ENCODE measurements at regions not wholly inside any gene's neighbourhood (a gene's known extent, or its start where the extent isn't known, plus 50 kb on each side); places are given as distances from the start of the nearest gene placed in this dataset.

DNA sequence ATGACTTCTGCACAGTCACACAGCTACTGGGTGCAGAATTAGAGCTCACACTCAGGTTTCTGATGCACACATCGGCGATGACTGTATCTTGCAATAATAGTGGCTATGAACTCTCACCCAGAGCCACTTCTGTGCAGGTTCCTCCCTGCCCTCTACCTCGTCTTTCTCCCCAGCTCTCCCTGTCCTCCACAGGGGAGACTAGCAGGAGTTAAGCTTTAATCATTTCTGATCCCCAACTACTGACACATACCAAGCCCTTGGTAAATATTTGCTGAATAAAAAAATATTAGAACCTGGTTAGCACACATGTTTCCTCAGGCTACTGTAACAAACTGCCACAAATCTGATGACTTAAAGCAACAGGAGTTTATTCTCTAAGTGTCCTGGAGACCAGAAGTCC lies 222.7 kb upstream of the FOXA2 start:
- intact Hi-C loops (cut with DNase I), result no loop called here
- DNase-seq (ENCODE audit: low spot score), result no peak

DNA sequence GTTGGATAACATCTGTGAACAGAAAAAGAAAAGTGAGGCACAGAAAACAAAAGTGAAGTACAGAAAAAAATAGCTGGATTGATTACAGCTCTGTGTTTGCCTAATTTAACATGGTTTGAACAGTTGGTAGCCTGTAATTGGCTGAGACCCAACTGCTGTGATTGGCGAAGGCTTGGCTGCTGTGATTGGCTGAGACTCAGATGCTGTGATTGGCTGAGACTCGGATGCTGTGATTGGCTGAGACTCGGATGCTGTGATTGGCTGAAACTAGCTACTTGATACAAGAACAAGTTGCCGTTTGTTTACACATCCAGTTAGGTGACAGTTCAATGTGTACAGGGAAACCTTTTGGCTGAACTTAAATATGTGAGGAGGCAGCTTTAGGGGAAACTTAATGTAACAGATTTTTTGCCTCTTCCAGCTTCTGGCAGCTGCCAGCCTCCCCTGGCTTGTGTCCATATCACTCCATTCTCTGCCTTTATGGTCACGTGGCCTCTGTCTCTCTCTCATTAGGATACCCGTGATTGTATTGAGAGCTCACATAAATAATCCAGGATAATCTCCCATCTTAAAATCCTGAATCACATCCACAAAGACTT lies 223.4 kb upstream of the FOXA2 start:
- intact Hi-C loops (cut with DNase I), result no loop called here
- DNase-seq (ENCODE audit: low spot score), result no peak

DNA sequence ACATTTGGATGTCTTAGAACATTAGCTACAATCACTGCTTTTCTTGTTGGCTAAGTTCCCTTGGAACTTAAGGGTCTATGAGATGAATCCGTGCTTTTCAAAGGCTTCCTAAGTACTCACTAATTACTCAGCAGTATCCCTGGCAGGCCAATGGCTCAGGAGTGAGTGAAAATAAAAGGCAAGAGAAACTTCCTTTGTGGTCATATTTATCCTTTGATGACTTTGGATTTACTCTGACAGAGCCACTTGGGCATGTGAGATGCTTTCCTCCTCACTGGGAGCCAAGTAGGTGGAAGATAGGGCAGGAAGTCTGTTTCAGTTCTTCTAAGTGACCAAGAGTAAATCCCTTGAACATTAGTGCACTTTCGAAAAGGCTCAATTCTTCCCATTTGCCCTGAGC lies 224.3 kb upstream of the FOXA2 start:
- no peak for DNase-seq (ENCODE audit: low spot score)
- intact Hi-C loops (cut with DNase I), result no loop called here

DNA sequence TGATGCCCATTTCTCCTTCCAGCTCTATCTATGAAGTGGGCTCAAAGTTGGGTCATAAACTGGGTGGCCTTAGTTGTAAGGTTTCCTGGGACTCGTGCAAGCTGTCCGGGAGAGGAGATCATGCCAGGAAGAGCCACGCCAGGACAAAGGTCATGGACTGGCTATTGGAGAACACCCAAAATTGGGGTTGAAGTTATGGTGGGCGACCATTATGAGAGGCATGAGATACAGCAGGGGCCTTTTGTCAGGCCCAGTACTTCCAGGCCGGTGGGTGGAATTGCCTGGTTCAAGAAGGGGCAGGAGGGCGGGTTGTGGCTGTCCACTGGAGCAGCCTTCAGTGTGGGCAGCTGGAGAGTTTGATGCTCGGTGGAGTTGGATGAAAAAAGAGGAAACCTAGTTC lies 225.1 kb upstream of the SSTR4 start:
- intact Hi-C loops (cut with DNase I), result no loop called here
- DNase-seq (ENCODE audit: low spot score), result no peak

DNA sequence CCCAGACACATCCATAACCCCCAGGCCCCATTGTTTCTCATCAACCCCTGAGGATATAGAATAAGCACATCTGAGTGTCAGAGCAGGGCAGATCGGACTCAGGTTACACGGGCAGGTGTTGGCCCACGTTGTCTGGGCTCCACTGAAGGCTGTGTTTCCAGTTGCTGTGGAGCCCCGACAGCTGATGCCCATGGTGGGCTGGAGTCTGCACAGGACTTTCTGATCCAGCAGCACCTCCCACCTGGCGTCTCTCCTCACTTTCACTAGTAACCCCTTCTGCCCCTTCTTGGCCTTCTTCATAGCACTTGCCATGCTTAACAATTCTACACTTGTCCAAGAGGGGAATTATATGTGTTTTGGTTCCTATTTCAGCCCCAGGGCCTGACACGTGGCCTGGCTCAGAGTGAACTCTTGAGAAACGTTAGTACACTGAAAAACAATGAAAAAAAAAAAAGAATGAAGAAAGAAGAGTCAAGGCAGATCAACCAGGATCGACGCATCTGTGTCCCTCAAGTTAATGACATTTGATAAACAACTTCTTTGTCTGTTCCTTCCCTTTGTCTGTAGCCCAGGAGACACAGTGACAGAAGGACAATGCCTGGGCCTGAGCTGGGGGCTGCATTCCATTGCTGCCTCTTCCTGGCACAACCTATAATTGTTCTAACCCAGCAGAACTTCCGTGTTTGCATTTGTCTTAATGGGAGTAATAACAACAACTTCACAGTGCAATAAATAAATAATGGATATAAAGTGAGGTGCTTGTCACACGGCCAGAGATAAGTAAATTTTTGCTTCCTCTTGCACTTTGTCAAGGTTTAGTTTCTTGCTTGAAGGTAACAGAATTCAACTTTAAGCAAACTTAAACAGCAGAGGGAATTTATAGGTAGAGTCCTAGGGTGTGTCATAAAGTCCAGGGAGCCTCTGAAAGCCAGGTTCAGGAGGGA lies 224.2 kb upstream of the SSTR4 start:
- DNase-seq (ENCODE audit: low spot score), result no peak
- intact Hi-C loops (cut with DNase I), result no loop called here

DNA sequence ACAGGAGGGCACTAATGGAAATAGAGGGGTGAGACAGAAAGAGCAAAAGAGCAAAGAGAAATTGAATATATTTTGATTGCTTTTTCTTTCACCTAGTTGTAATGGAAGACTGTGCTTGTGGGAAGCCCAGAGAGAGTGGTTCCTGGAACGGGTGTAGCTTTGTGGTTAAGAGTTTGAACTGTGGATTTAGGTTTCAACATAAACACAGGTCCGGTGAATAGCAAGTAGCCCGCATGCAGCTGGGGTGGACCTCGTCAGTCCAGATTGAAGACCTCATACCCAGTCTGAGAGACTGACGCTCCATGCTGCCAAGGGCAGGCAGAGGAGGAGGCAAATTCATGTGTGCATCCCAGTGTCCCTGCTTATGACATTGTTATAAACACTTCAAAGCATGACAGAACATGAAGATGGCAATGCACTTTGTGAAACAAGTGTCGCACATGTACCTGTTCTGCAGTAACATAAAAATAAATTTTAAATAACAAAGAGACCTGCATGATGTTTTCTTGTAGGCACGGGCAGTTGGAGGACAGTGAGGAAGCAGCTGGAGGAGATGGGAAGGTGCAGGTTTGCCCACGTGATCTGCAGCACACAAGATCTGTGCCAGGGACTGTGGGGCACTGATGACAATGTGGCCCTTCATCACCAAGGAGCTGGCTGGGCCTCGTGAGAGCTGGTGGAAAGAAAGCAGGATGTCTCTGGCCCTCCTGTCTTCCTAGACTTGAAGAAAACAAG lies 220.5 kb upstream of the SSTR4 start:
- no peak for DNase-seq (ENCODE audit: low spot score)
- intact Hi-C loops (cut with DNase I), result no loop called here

DNA sequence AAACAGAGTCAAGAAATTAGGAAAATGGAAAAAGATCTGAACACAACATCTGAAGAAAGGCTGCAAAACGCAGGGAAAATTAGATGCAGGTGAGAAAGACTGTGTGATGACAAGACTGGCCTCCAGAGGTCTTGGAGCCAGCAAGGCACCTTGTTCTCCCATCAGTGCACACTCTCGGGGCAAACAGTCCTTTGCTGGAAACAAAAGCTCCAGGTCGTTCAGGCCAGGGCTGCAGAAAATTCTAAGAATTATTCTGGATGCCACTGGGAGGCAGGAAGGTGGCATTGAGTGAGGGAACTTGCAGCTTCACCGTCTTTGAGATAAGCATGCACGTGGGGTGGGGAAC lies 219.9 kb upstream of the SSTR4 start:
- intact Hi-C loops (cut with DNase I), result no loop called here
- DNase-seq (ENCODE audit: low spot score), result no peak

DNA sequence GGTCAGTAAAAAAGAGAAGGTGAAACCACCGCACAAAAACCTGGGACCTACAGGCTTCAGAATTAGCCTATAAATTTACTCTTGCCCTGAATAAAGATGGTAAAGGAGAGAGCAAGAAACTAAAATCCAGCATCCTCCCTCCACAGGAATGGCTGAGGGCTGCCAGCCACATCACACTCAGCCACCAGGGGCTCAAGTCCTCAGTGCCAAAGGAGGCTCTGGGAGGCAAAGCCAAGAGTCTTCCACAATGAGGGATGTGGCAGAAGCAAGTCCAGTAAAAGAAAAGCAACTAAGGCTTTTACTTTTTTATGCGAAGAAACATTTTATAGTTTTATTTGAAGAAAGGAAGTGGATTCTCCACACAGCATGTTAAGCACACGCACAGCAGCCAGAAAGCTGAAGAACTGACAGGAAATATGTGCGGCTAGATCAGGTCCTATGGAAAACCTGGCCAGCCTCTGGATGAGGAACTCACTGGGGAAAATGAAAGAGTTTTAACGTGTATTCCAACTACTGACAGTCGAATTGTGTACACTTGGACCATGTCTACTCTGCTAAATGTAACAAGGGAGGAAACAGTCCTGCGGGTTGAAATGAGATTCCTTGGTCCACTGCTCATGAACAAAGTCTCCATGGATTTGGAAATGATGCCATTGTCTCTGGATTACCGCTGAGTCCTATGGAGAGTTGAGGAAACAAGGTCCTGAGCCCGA lies 219.4 kb upstream of the SSTR4 start:
- intact Hi-C loops (cut with DNase I), result no loop called here
- DNase-seq (ENCODE audit: low spot score), result no peak

DNA sequence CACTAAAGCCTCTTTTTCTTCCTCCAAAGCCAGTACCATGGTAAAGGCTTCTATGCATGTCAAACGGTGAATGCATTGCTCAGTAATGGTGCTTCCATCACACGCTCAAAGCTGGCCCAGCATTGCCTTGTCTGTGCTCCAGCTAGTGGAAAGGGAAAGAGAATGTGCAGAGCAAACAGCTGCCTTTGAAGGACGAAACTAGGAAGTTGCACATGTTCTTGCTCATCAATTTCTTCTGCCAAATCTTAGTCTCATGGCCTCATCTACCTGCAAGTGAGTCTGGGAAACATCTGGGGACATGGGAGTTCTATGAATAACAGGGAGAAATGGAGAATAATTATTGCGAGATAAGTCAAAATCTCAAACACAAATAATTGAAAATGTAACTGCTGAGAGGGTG lies 216.5 kb upstream of the SSTR4 start:
- intact Hi-C loops (cut with DNase I), result no loop called here
- no peak for DNase-seq (ENCODE audit: low spot score)

DNA sequence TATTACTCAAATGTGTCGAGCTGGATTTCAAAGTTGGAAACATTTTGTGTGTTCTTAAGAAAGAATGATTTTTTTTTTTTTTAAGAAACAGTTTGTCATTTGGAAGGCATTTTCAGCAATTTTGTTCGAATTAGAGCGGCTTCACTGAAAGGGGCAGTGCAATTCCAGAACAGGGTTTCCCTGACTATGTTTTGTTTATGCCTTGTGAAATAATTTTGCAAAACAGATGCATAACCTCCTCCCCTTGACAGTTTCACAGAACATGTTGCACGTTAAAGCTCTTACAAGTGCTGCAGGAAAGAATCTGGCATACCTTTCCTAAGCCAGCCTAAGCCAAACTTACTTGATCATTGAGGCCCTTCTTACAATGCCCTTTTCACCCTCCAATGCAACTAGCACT lies 216.0 kb upstream of the SSTR4 start:
- intact Hi-C loops (cut with DNase I), result no loop called here
- DNase-seq (ENCODE audit: low spot score), result no peak

DNA sequence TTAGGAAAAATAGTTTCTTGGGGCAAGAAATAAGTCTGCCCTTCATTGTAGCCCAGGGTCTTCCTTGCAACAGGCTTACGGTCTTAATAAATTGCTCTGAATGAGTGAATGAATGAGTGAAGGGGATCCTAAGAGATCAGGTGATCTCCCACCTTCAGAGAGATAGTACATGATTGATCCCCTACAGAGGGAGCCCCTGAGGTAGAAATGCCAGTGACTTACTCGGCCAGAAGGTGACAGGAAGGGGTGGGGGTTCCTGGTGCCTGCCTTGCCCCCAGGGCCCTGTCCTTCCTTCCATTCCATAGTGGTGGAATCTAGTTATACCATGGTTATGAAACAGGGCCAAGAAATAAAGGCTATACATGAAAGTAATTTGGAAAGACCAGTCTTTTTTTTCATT lies 215.3 kb upstream of the SSTR4 start:
- intact Hi-C loops (cut with DNase I), result no loop called here
- DNase-seq (ENCODE audit: low spot score), result no peak

DNA sequence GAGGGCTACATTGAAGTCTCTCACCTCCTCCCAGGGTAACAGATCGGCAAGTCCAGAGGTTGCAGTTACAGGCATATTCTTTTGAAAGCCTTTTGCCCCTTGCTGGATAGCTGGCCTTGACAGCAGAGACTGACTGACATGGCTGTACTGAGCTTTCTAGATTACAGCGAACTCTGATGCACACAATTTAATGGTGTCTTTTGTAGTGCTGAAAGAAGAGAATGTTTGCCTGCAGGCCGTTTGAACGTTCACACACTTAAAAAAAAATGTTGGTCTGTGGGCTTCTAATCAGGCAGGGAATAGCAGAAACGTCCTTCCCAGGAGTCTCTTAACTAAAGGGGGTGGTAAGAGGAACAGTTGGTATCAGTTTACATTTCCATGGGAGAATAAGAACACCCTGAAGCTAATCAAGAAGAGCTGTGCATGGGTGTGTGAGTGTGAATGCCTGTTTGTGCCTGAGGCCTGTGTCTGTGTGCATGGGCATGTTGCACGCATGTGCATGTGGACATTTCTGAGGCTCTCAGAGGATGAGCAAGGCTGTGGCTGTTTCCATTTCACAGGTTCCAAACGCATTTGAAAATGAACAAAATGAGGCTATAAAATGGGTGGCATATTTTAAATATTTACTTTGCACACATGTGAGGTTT lies 213.9 kb upstream of the SSTR4 start:
- intact Hi-C loops (cut with DNase I), result no loop called here
- no peak for DNase-seq (ENCODE audit: low spot score)

DNA sequence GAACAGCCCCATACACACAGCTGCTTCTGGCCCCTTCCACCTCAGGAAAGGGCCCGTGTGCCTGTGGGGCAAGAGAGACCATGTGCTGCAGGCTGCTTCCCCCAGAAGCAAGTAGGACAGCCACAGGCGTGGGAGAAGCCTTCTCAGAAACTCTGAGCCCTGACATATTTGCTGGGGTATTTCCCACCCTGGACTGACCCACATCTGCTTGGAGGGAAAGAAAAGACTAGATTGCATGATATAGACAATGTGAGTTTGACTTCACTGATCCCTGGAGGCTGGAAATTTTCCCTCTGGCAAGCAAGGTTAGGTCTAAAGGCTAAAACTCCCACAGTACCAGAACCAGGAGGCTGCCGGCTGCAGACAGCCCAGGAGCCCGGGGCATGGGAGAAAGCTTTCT lies 213.3 kb upstream of the SSTR4 start:
- intact Hi-C loops (cut with DNase I), result no loop called here
- no peak for DNase-seq (ENCODE audit: low spot score)

DNA sequence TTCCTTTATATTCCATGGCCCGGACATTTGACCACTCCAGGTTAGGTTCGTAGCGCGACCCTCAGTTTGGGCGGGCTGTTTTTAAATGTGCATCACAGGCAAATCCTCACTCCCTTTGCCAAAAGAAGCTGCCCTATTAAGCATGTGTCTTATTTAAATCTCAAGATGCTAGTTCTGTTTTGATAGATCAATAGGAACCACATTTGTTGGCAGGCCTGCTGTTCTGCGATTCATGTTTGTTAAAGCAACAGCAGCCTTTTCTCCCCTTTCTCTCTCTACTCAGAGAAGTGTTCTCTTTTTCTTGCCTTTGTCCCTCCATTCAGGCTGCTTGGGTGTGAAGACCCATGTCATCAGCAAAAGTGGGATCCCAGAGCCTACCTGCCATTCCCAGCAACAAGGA lies 212.0 kb upstream of the SSTR4 start:
- intact Hi-C loops (cut with DNase I), result no loop called here
- no peak for DNase-seq (ENCODE audit: low spot score)

DNA sequence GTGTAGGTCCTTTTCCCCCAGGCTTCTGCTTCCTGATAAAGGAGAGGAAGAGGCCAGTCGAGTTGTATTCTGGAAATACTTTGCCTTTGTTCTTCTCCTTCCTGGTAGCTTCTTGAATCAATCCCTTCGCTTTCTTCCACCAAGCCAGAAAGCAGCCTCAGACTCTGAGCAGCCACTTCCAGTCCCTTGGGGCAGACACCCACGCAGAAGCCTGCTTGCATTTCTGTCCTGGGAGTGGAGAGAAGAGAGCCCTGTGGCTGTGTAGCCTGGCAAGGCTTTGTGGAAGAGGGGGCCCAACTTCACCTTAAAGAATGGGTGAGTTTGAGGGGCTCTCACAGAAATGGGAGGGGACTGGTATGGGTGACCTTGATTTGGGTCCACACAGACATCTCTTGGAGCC lies 211.0 kb upstream of the SSTR4 start:
- intact Hi-C loops (cut with DNase I), result no loop called here
- DNase-seq (ENCODE audit: low spot score), result no peak

DNA sequence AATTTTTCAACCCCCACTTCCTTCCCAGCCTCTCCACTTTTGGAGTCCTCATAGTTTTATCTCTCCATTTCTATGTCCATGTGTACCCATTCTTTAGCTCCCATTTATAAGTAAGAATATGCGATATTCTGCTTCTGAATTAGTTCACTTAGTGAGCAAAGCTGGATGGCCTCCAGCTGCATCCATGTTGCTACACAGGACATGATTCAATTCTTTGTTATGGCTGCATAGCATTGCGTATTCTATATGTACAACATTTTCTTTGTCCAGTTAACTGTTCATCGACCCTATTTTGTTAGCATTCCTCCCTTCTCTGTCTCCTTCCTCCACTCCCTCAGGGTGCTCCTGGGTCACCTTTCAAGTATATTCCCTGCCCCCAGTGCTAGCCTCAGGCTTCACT lies 210.0 kb upstream of the SSTR4 start:
- no peak for DNase-seq (ENCODE audit: low spot score)

DNA sequence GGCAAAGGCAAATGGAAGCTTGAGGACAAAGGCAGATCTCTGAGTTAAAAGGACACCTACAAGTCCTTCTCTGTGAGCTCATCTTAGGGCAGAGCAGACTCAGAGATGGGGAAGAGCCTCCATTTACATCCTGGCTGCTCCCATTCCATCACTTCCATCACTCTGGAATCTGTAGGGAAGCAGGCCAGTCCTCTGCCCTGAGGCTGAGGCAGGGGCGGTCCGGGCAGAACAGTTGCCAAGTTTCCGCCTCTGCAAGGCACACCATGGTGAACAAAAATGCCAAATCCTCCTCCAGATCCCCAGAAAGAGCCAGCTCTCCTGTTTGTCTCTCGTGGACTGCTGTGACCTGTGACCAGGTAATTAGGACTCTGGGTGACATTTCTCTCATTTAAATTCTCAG lies 209.6 kb upstream of the SSTR4 start:
- no peak for DNase-seq (ENCODE audit: low spot score)
- intact Hi-C loops (cut with DNase I), result no loop called here

More for the DNA sequence above, 210.0 kb upstream of the SSTR4 start:
- intact Hi-C loops (cut with DNase I), result no loop called here

DNA sequence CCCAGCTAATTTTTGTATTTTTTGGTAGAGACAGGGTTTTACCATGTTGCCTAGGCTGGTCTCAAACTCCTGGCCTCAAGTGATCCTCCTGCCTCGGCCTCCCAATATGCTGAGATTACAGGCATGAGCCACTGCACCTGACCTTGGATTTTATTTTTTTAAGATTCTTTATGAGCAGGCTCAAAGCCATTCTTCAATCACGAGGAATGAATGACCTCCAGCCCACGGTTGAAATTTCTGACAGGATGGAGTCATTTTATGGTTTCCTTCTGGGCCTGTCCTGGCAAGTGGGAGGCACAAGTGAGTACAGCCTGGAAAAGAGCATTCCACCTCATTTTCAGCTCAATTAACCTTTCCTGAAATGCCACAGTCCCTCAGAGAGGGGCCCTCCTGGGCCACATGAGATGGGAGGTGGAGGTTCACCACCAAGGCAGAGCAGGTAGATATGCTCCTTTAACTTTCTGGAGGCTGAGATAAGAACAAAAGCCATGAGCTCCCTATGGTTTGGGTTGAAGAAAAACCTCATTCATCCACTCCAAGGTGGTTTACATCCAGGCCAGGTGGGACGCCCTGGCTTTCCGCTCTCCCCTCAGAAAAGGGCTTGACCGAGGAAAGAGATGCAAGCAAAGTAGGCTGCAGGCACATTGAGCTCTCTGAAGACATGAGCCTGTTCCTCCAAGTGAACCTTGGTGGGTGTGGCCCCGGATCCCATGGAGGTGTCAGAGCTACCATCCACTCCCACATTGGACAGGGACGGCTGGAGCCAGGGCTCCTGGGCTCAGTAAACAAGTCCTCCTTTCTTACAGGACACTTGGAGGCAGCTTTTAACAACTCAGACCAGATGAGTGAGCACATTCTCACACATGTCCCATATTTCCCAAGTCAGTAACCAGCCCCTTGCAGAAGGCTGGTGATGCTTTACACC lies 208.5 kb upstream of the SSTR4 start:
- no peak for DNase-seq (ENCODE audit: low spot score)
- intact Hi-C loops (cut with DNase I), result no loop called here

Measured in posterior vena cava (tissue), 2 donors.